T-helper 2 cell treated with Interferon-gamma antibody and Interleukin-4, amounts not matched to agents 5 μg/mL and 100 μg/mL, for 36 hours (primary cell): ENCODE measurements at regions not wholly inside any gene's neighbourhood (a gene's known extent, or its start where the extent isn't known, plus 50 kb on each side); places are given as distances from the start of the nearest gene placed in this dataset.
"Not testable (repeated sequence)": the region's sequence is repeated elsewhere in the genome, so short reads cannot be mapped to it uniquely, and the experiment has no call there.

Experiments
- DNase-seq: peaks from one replicate; pipeline ENCODE4 v3.0.0; 2021; ENCODE audit warnings: low spot score
- H3K27ac Mint-ChIP-seq: one replicate; pipeline ENCODE4 v1.8.0; 2021; ENCODE audit warnings: mild to moderate bottlenecking, mixed read lengths
- H3K27me3 Mint-ChIP-seq: one replicate; pipeline ENCODE4 v1.8.0; 2021; ENCODE audit warnings: low read depth, mixed read lengths
- H3K36me3 Mint-ChIP-seq: one replicate; pipeline ENCODE4 v1.8.0; 2021; ENCODE audit warnings: low read depth, mixed read lengths
- H3K4me1 Mint-ChIP-seq: one replicate; pipeline ENCODE4 v1.8.0; 2021; ENCODE audit warnings: low read depth, mixed read lengths
- H3K4me3 Mint-ChIP-seq: one replicate; pipeline ENCODE4 v1.8.0; 2022; ENCODE audit warnings: mild to moderate bottlenecking, moderate library complexity, mixed read lengths
- H3K9me3 Mint-ChIP-seq: one replicate; pipeline ENCODE4 v1.8.0; 2021; ENCODE audit warnings: mixed read lengths

GRCh38 chr1:224535641-224536040 lies 80.5 kb upstream of the CNIH3 start:
- no peak overlapping the region for H3K4me3 Mint-ChIP-seq
- no peaks in the 10 kb centered on the region for H3K4me1 Mint-ChIP-seq
- DNase-seq, result no peak
- peaks cover 35% of the 10 kb centered on the region for H3K27me3 Mint-ChIP-seq
- no peak overlapping the region for H3K27ac Mint-ChIP-seq
- no peaks in the 10 kb centered on the region for H3K9me3 Mint-ChIP-seq
- H3K36me3 Mint-ChIP-seq, result no peaks in the 10 kb centered on the region

DNA sequence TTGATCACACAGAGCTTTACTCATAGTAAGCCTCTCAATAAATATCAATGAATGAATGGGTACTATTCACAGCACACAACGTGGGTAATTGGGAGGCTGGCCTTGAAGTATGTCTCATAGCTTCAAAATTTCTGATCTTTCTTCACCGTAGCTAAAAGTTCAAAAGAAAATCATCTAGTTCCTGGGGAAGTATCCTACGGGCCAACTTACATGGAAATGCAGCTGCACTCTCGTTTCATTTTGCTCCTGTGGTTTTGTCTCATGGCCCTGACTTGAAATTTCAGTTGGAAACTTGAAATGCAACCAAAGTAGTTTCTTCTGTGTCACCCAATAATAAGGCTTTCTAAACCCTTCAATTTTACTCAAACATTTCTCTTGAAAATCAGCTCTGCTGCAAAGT lies 76.1 kb upstream of the CNIH3 start:
- Mint-ChIP-seq H3K27ac (no peak overlapping the region), H3K4me1 (peaks cover 21% of the 10 kb centered on the region), H3K27me3 (peaks cover 22% of the 10 kb centered on the region), H3K36me3 (no peaks in the 10 kb centered on the region), H3K4me3 (no peak overlapping the region), H3K9me3 (no peaks in the 10 kb centered on the region)
- DNase-seq, result no peak

DNA sequence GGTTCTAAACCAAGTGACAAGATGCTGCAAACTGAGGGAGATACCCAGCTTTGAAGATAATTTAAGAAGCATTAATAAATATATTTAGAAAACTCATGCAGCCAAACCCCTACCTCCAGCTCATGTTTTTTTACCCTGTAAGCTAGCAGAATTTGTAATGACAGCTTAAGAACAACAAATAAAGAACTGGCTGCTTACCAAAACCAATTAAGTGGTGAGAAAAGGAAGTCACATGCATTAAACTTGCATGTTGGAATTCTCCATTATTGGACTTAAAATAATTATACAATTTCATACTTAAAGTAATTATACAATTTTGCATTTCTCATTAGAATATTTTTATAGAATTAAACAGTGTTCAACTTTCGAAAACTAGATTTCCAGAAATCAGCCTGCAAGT lies 75.6 kb upstream of the CNIH3 start:
- H3K36me3 Mint-ChIP-seq, result no peaks in the 10 kb centered on the region
- peaks cover 20% of the 10 kb centered on the region for H3K27me3 Mint-ChIP-seq

GRCh38 chr1:224541072-224541790 lies 74.9 kb upstream of the CNIH3 start:
- no peak overlapping the region for H3K27ac Mint-ChIP-seq
- H3K27me3 Mint-ChIP-seq, result peaks cover 20% of the 10 kb centered on the region
- no peaks in the 10 kb centered on the region for H3K9me3 Mint-ChIP-seq
- H3K4me3 Mint-ChIP-seq, result no peak overlapping the region
- H3K4me1 Mint-ChIP-seq, result peaks cover 21% of the 10 kb centered on the region
- no peaks in the 10 kb centered on the region for H3K36me3 Mint-ChIP-seq
- no peak for DNase-seq

More for the DNA sequence above, 75.6 kb upstream of the CNIH3 start:
- H3K4me3 Mint-ChIP-seq, result no peak overlapping the region
- peaks cover 21% of the 10 kb centered on the region for H3K4me1 Mint-ChIP-seq
- no peak for DNase-seq
- no peak overlapping the region for H3K27ac Mint-ChIP-seq
- H3K9me3 Mint-ChIP-seq, result no peaks in the 10 kb centered on the region

DNA sequence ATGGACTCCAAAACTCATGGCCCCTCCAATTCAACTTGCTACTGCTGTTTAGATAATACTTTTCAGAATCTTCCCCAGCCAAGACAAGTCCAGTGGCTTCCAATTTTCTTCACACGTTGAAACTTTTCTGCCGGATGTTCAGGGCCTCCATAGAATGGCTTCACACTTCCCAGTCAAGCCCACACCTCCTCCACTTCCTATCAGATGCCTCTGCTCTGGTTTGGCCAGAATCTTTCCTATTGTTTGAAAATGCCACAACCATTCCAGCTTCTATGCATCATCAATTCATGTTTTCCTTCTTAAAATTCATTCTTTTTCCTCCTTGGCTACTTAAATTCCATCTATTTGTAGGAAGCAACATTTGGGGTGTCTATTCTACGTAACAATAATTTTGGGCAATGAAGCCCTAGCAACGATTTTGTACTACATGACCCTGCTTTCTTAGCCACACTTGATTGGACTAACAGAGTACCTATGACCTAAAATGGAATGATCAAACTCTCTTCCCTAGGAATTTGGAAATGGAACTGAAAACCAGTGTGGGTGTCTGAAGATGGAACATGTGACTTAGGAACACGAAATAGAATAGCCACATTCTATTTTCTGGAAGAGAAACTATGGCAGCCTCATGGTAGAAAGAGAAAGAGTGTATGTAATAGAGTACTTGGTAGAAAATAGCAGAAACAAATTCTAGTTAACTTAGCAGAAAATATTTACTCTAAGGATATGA lies 74.1 kb upstream of the CNIH3 start:
- H3K27ac Mint-ChIP-seq, result no peak overlapping the region
- peaks cover 18% of the 10 kb centered on the region for H3K27me3 Mint-ChIP-seq
- H3K36me3 Mint-ChIP-seq, result no peaks in the 10 kb centered on the region
- no peak overlapping the region for H3K4me3 Mint-ChIP-seq
- no peak for DNase-seq
- H3K9me3 Mint-ChIP-seq, result no peaks in the 10 kb centered on the region
- peaks cover 21% of the 10 kb centered on the region for H3K4me1 Mint-ChIP-seq

GRCh38 chr1:224542783-224543440 lies 73.2 kb upstream of the CNIH3 start:
- DNase-seq, result peak; percentile 62
- peak overlapping the region; percentile 34 for H3K4me3 Mint-ChIP-seq
- H3K9me3 Mint-ChIP-seq, result no peaks in the 10 kb centered on the region
- H3K27me3 Mint-ChIP-seq, result peaks cover 12% of the 10 kb centered on the region
- H3K27ac Mint-ChIP-seq, result peak overlapping the region; percentile 33
- peaks cover 21% of the 10 kb centered on the region for H3K4me1 Mint-ChIP-seq
- no peaks in the 10 kb centered on the region for H3K36me3 Mint-ChIP-seq

DNA sequence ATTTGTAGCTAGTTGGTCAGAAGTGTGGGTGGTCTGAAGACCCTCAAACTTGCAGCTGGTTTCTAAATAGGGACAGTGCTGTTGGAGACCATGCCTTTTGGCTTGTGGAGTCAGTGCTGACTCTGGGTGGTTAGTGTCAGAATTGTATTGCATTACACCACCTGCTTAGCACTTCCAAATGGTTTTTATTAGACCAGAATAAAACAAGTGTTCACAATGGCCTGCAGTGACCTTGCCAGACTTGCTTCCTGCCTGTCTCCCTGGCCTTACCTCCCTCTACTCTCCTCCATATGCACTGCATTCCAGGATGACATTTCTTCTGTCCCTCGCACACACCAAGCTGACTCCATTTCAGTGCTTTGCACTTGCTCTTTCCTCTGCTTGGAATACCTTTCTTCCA lies 72.7 kb upstream of the CNIH3 start:
- Mint-ChIP-seq H3K4me3 (no peak overlapping the region), H3K27ac (no peak overlapping the region)
- DNase-seq, result no peak

GRCh38 chr1:224544346-224545110 lies 71.6 kb upstream of the CNIH3 start:
- Mint-ChIP-seq H3K9me3 (no peaks in the 10 kb centered on the region), H3K27ac (no peak overlapping the region), H3K36me3 (no peaks in the 10 kb centered on the region), H3K4me3 (no peak overlapping the region), H3K27me3 (peaks cover 9% of the 10 kb centered on the region), H3K4me1 (peaks cover 21% of the 10 kb centered on the region)
- DNase-seq, result no peak

More for the DNA sequence above, 72.7 kb upstream of the CNIH3 start:
- peaks cover 21% of the 10 kb centered on the region for H3K4me1 Mint-ChIP-seq
- no peaks in the 10 kb centered on the region for H3K9me3 Mint-ChIP-seq
- peaks cover 12% of the 10 kb centered on the region for H3K27me3 Mint-ChIP-seq
- H3K36me3 Mint-ChIP-seq, result no peaks in the 10 kb centered on the region

DNA sequence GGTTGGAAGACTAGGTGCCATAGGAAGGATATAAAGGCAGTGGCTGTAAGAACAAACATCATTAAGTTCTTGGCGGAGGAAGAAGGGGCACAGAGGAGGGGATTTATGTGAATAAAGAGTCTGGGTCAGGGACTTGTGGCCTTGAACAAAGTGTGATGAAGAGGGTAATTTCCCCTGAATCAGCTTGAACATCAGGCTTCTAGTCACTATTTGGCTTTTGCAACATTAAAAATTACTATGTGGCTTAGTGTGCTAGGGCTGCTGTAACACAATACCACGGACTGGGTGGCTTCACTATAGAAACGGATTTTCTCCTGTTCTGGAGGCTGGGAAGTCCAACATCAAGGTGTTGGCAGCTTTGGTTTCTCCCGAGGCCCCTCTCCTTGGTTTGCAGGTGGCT lies 70.5 kb upstream of the CNIH3 start:
- Mint-ChIP-seq H3K4me1 (peaks cover 21% of the 10 kb centered on the region), H3K27me3 (peaks cover 4% of the 10 kb centered on the region), H3K9me3 (no peaks in the 10 kb centered on the region), H3K36me3 (no peaks in the 10 kb centered on the region), H3K4me3 (no peak overlapping the region), H3K27ac (no peak overlapping the region)
- DNase-seq, result no peak

DNA sequence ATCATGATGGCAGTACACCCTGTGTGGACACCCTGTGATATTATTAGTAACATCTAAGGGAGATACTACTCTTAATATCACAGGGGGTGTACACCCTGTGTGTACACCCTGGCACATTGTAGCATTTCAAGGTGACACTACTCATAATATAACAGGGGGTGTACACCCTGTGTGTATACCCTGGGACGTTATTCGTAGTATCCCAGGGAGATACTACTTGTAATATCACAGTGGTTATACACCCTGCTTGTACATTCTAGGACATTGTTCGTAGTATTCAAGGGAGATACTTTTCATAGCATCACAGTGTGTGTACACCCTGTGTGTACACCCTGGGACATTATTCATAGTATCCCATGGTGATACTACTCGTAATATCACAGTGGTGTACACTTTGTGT lies 67.4 kb upstream of the CNIH3 start:
- Mint-ChIP-seq H3K27me3 (peaks cover 4% of the 10 kb centered on the region), H3K9me3 (no peaks in the 10 kb centered on the region), H3K4me1 (peaks cover 3% of the 10 kb centered on the region), H3K36me3 (no peaks in the 10 kb centered on the region), H3K27ac (no peak overlapping the region), H3K4me3 (no peak overlapping the region)
- DNase-seq, result no peak

- H3K4me3 Mint-ChIP-seq, H3K36me3 Mint-ChIP-seq, H3K9me3 Mint-ChIP-seq, H3K27ac Mint-ChIP-seq, H3K27me3 Mint-ChIP-seq, DNase-seq, H3K4me1 Mint-ChIP-seq: not testable (repeated sequence)
These were observed 64.9 kb upstream of the CNIH3 start for GRCh38 chr1:224551189-224551588.

DNA sequence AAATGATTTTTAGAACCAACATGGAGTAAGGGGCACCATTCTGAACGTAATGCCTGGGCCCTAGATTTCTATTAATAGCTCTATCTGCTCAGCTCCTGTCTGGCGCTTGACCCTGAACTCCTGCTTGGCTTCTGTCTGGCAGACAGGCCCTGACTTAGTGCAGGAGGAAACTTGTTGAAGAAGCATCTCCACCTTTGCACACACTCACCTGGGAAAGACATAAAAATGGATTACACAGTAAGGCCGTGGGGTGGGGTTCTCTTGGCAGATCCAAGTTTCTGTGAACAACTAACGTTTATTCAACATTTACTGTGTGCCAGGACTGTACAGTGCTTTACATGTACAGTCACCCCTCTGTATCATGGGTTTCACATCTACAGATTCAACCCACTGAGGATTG lies 62.1 kb upstream of the CNIH3 start:
- no peaks in the 10 kb centered on the region for H3K9me3 Mint-ChIP-seq
- no peak overlapping the region for H3K4me3 Mint-ChIP-seq
- peaks cover 2% of the 10 kb centered on the region for H3K27me3 Mint-ChIP-seq
- H3K4me1 Mint-ChIP-seq, result no peaks in the 10 kb centered on the region
- no peak overlapping the region for H3K27ac Mint-ChIP-seq
- H3K36me3 Mint-ChIP-seq, result no peaks in the 10 kb centered on the region
- no peak for DNase-seq

- H3K27ac Mint-ChIP-seq, result no peak overlapping the region
- peaks cover 2% of the 10 kb centered on the region for H3K27me3 Mint-ChIP-seq
- H3K4me3 Mint-ChIP-seq, result no peak overlapping the region
- H3K9me3 Mint-ChIP-seq, result no peaks in the 10 kb centered on the region
- no peak for DNase-seq
- no peaks in the 10 kb centered on the region for H3K36me3 Mint-ChIP-seq
- H3K4me1 Mint-ChIP-seq, result no peaks in the 10 kb centered on the region
These were observed 61.4 kb upstream of the CNIH3 start for GRCh38 chr1:224554620-224555259.
